Smooth muscle cell (in vitro differentiated cells): ENCODE measurements at regions not wholly inside any gene's neighbourhood (a gene's known extent, or its start where the extent isn't known, plus 50 kb on each side); places are given as distances from the start of the nearest gene placed in this dataset.

Experiments
- DNase-seq: peaks from one replicate; lab custom pipeline; 2025; ENCODE audit not compliant: unreplicated experiment; lab: John Stamatoyannopoulos, UW
- H2AFZ ChIP-seq: fragments of 200-600 bp; sonication (generic); 2 replicates; pipeline ENCODE4 v1.6.0; 2016; ENCODE audit warnings: antibody characterized with exemption, low read depth, mild to moderate bottlenecking
- H3F3A ChIP-seq: fragments of 200-600 bp; sonication (generic); 2 replicates; pipeline ENCODE4 v1.6.0; 2017; ENCODE audit warnings: antibody characterized with exemption, low read depth
- H3K27ac ChIP-seq: fragments of 200-600 bp; sonication (generic); 2 replicates; pipeline ENCODE4 v1.5.1; 2016; ENCODE audit warnings: low read depth, mild to moderate bottlenecking
- H3K27me3 ChIP-seq: fragments of 200-600 bp; sonication (generic); 2 replicates; pipeline ENCODE4 v1.6.1; 2016; ENCODE audit warnings: low read depth, mild to moderate bottlenecking
- H3K36me3 ChIP-seq: fragments of 200-600 bp; sonication (generic); 2 replicates; pipeline ENCODE4 v1.5.1; 2016; ENCODE audit warnings: low read depth
- H3K4me1 ChIP-seq: fragments of 200-600 bp; sonication (generic); 2 replicates; pipeline ENCODE4 v1.5.1; 2016; ENCODE audit warnings: low read depth
- H3K4me2 ChIP-seq: fragments of 200-600 bp; sonication (generic); 2 replicates; pipeline ENCODE4 v1.6.0; 2016; ENCODE audit warnings: mild to moderate bottlenecking
- H3K4me3 ChIP-seq: fragments of 200-600 bp; sonication (generic); 2 replicates; pipeline ENCODE4 v1.5.1; 2016; ENCODE audit warnings: mild to moderate bottlenecking
- H3K79me2 ChIP-seq: fragments of 200-600 bp; sonication (generic); 2 replicates; pipeline ENCODE4 v1.6.0; 2016; ENCODE audit warnings: low read depth, mild to moderate bottlenecking
- H3K9ac ChIP-seq: fragments of 200-600 bp; sonication (generic); 2 replicates; pipeline ENCODE4 v1.6.0; 2016; ENCODE audit warnings: low read depth
- H3K9me3 ChIP-seq: fragments of 200-600 bp; sonication (generic); replicated peaks from 2 replicates; pipeline ENCODE4 v1.5.1; 2016; ENCODE audit warnings: low read depth
- H4K20me1 ChIP-seq: fragments of 200-600 bp; sonication (generic); 2 replicates; pipeline ENCODE4 v1.6.0; 2016; ENCODE audit warnings: low read depth
- WGBS: methylation state at CpG from one replicate; pipeline ENCODE4 v1.1.7; 2016; ENCODE audit warnings: low lambda C conversion rate; 5-methylcytosine and 5-hydroxymethylcytosine counted together
- TF ChIP-seq, protein P1 (sequence below): fragments of 200-600 bp; sonication (generic); IDR thresholded peaks from 2 replicates; pipeline ENCODE4 v1.5.1; 2017; ENCODE audit warnings: borderline replicate concordance, mild to moderate bottlenecking, antibody characterized with exemption; ENCODE audit not compliant: insufficient read depth, poor library complexity, severe bottlenecking

DNA sequence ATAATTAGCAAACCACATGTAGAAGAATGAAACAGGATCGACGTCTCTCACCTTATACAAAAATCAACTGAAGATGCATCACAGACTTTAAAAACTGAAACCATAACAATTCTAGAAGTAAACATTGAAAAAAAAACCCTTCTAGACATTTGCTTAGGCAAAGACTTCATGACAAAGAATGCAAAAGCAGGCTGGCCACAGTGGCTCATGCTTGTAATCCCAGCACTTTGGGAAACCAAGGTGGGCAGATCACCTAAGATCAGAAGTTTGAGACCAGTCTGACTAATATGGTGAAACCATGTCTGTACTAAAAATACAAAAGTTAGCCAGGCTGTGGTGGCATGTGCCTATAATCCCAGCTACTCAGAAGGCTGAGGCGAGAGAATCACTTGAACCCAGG is 1351.7 kb downstream of the MRPL39 start:
- 60% methylated on average over 3 of the region's 3 CpGs for WGBS
- Histone ChIP-seq H3K27ac (no peak overlapping the region), H3K4me3 (no peak overlapping the region)

DNA sequence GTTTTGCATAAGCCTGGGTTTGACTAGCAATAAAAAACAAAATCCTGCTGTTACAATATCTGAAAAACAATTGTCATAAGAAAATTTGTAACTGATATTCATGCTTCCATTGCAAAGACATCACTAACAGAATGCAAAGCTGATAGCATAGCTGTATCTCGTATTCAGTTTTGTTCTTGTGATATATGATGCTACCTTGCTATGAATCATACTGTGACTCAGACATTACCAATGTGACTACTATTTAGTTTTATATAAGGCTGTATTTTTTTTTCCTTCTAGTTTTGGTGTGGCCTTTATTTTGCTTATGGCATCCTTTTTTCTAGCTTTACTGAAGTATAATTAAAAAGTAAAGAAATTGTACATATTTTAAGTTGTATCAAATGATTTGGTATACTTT is 1381.8 kb downstream of the MRPL39 start:
- 61% methylated on average over 1 of the region's 1 CpG for WGBS
- Histone ChIP-seq H4K20me1 (no peaks in the 10 kb centered on the region), H3K4me2 (no peak overlapping the region), H3K36me3 (peaks cover 5% of the 10 kb centered on the region), H3K9ac (no peak overlapping the region), H3K9me3 (no peaks in the 10 kb centered on the region), H3F3A (no peaks in the 10 kb centered on the region), H2AFZ (no peak overlapping the region), H3K79me2 (no peaks in the 10 kb centered on the region), H3K4me3 (no peak overlapping the region), H3K27ac (no peak overlapping the region), H3K27me3 (no peaks in the 10 kb centered on the region), H3K4me1 (no peaks in the 10 kb centered on the region)
- TF ChIP-seq, protein P1, sequence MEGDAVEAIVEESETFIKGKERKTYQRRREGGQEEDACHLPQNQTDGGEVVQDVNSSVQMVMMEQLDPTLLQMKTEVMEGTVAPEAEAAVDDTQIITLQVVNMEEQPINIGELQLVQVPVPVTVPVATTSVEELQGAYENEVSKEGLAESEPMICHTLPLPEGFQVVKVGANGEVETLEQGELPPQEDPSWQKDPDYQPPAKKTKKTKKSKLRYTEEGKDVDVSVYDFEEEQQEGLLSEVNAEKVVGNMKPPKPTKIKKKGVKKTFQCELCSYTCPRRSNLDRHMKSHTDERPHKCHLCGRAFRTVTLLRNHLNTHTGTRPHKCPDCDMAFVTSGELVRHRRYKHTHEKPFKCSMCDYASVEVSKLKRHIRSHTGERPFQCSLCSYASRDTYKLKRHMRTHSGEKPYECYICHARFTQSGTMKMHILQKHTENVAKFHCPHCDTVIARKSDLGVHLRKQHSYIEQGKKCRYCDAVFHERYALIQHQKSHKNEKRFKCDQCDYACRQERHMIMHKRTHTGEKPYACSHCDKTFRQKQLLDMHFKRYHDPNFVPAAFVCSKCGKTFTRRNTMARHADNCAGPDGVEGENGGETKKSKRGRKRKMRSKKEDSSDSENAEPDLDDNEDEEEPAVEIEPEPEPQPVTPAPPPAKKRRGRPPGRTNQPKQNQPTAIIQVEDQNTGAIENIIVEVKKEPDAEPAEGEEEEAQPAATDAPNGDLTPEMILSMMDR = no peak
- no peak for DNase-seq

More for the DNA sequence above, 1351.7 kb downstream of the MRPL39 start:
- H3K4me1 ChIP-seq = no peaks in the 10 kb centered on the region
- H3K36me3 ChIP-seq = no peaks in the 10 kb centered on the region
- no peaks in the 10 kb centered on the region for H3K27me3 ChIP-seq
- H2AFZ ChIP-seq = no peak overlapping the region
- no peaks in the 10 kb centered on the region for H4K20me1 ChIP-seq
- TF ChIP-seq, protein P1 = no peak
- no peak overlapping the region for H3K9ac ChIP-seq
- H3K4me2 ChIP-seq = no peak overlapping the region
- DNase-seq = no peak
- no peaks in the 10 kb centered on the region for H3F3A ChIP-seq
- H3K9me3 ChIP-seq = peaks cover 3% of the 10 kb centered on the region
- H3K79me2 ChIP-seq = no peaks in the 10 kb centered on the region

DNA sequence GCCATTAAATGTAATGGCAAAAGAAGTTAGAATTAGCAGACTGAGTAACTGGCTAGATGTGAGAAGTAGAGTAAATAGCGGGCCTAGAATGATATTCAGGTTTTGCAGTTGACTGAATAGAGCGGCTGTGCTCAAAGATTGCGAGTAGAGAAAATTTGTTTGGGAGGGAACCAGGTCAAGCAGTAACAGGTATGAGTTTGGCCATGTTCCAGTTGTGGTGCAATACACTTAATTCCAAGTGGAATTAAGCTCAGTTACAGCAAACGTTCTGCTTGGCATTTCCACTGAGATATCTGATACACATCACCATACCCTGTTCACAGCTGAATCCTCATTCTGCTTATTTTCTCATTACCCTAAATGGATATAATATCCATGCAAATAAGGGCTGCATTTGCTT is 1382.9 kb downstream of the MRPL39 start:
- TF ChIP-seq, protein P1 = no peak
- no peak overlapping the region for H2AFZ ChIP-seq

DNA sequence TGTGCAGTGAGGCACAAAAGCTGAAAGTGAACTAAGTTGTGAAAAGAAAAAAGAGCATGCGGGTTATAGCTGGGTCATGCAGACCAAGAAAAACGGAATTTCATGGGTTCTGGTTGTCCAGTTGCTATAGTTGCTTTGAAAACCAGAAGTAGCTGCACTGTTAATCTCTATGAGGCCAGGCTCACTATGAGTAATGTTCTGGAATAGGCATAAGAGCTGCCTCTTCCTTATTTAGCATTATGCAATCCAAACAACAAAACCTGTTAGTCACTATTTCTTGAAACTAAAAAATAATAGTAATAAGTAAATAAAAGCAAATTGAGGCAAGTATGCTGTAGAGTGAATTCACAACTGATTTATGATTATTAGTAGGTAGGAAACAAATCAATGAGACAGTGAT is 1383.7 kb downstream of the MRPL39 start:
- 25% methylated on average over 2 of the region's 2 CpGs for WGBS
- Histone ChIP-seq H3K9me3 (no peaks in the 10 kb centered on the region), H4K20me1 (no peaks in the 10 kb centered on the region), H3K27ac (no peak overlapping the region), H3K27me3 (no peaks in the 10 kb centered on the region), H3K79me2 (no peaks in the 10 kb centered on the region), H3K4me1 (no peaks in the 10 kb centered on the region), H3K9ac (no peak overlapping the region), H3K4me2 (no peak overlapping the region), H3F3A (no peaks in the 10 kb centered on the region), H2AFZ (no peak overlapping the region), H3K36me3 (peaks cover 5% of the 10 kb centered on the region), H3K4me3 (no peak overlapping the region)
- TF ChIP-seq, protein P1 = no peak
- no peak for DNase-seq

More for the DNA sequence above, 1382.9 kb downstream of the MRPL39 start:
- Histone ChIP-seq H4K20me1 (no peaks in the 10 kb centered on the region), H3K4me2 (no peak overlapping the region), H3K9me3 (no peaks in the 10 kb centered on the region), H3K4me3 (no peak overlapping the region), H3K79me2 (no peaks in the 10 kb centered on the region), H3K27ac (no peak overlapping the region), H3K4me1 (no peaks in the 10 kb centered on the region), H3K9ac (no peak overlapping the region), H3K36me3 (peaks cover 5% of the 10 kb centered on the region), H3F3A (no peaks in the 10 kb centered on the region), H3K27me3 (no peaks in the 10 kb centered on the region)
- WGBS = 67% methylated on average over 4 of the region's 4 CpGs
- no peak for DNase-seq
